H1 (cell line): ENCODE measurements at regions not wholly inside any gene's neighbourhood (a gene's known extent, or its start where the extent isn't known, plus 50 kb on each side); places are given as distances from the start of the nearest gene placed in this dataset.

Experiments used
- ATF3 ChIP-seq: IDR thresholded peaks from 2 replicates; pipeline ENCODE4 v1.6.1; 2011; ENCODE audit warnings: low read depth, mild to moderate bottlenecking, low read length; ENCODE audit not compliant: insufficient read depth
- CEBPB ChIP-seq: IDR thresholded peaks from 2 replicates; pipeline ENCODE4 v1.6.1; 2012; ENCODE audit warnings: low read depth, low read length
- CTCF ChIP-seq, 3 experiments: IDR thresholded peaks; 1 replicate in 2 of 3; 2 replicates in 1 of 3; pipeline versions ENCODE4 v1.5.1 to v1.6.1; 2011; ENCODE audit warnings: low read length in 3 of 3, mild to moderate bottlenecking in 3 of 3, inconsistent platforms in 2 of 3, low read depth in 1 of 3, moderate library complexity in 1 of 3; ENCODE audit not compliant: insufficient read depth in 1 of 3; ENCODE audit errors: control extremely low read depth in 1 of 3
- EP300 ChIP-seq, 2 experiments: IDR thresholded peaks; 1 replicate in 1 of 2; 2 replicates in 1 of 2; pipeline ENCODE4 v1.6.1; 2011 to 2012; ENCODE audit warnings: low read depth in 2 of 2, low read length in 2 of 2, mild to moderate bottlenecking in 2 of 2, borderline replicate concordance in 1 of 2, inconsistent platforms in 1 of 2, moderate library complexity in 1 of 2
- GABPA ChIP-seq: IDR thresholded peaks from 2 replicates; pipeline ENCODE4 v1.6.1; 2011; ENCODE audit warnings: mild to moderate bottlenecking, low read length, moderate library complexity, borderline replicate concordance; ENCODE audit not compliant: insufficient read depth
- HDAC2 ChIP-seq, 2 experiments: fragments of 300-600 bp in 1 of 2; sonication (generic) in 1 of 2; IDR thresholded peaks; 2 replicates each; pipeline ENCODE4 v1.6.1; 2011 to 2012; ENCODE audit warnings: low read depth in 2 of 2, low read length in 2 of 2, mild to moderate bottlenecking in 2 of 2, moderate library complexity in 2 of 2, borderline replicate concordance in 1 of 2, inconsistent platforms in 1 of 2
- KDM5A ChIP-seq: fragments of 200-600 bp; IDR thresholded peaks from 2 replicates; pipeline ENCODE4 v1.7.1; 2012; ENCODE audit warnings: mild to moderate bottlenecking, low read length, inconsistent platforms, mixed read lengths
- MAFK ChIP-seq: IDR thresholded peaks from 2 replicates; pipeline ENCODE4 v1.6.1; 2012; ENCODE audit warnings: low read depth, mild to moderate bottlenecking, improper control_type of control experiment, low read length
- POLR2A ChIP-seq, 2 experiments: IDR thresholded peaks; 1 replicate in 1 of 2; 2 replicates in 1 of 2; pipeline ENCODE4 v1.6.1; 2011; ENCODE audit warnings: low read depth in 2 of 2, low read length in 2 of 2, mild to moderate bottlenecking in 2 of 2; ENCODE audit errors: control extremely low read depth in 1 of 2
- POLR2AphosphoS5 ChIP-seq: IDR thresholded peaks from 2 replicates; pipeline ENCODE4 v1.6.1; 2011; ENCODE audit warnings: low read depth, low read length
- SP2 ChIP-seq: IDR thresholded peaks from 2 replicates; pipeline ENCODE4 v1.6.1; 2012; ENCODE audit warnings: mild to moderate bottlenecking, low read length, inconsistent platforms
- TCF12 ChIP-seq: IDR thresholded peaks from 2 replicates; pipeline ENCODE4 v1.6.1; 2011; ENCODE audit warnings: low read depth, mild to moderate bottlenecking, low read length
- TF ChIP-seq, protein P1 (sequence below): IDR thresholded peaks from 2 replicates; pipeline ENCODE4 v1.6.1; 2012; ENCODE audit warnings: inconsistent platforms

- no peak for TF ChIP-seq HDAC2 (IDR thresholded peaks at IDR 0.05; ENCODE audit: borderline replicate concordance in 1 of 2, low read depth in 2 of 2, low read length in 2 of 2)
- no peak for TF ChIP-seq EP300 (IDR thresholded peaks at IDR 0.05; ENCODE audit: borderline replicate concordance in 1 of 2, low read depth in 2 of 2, low read length in 2 of 2)
- no peak for TF ChIP-seq ATF3
- TF ChIP-seq MAFK, result no peak
- no peak for TF ChIP-seq TCF12
- no peak for TF ChIP-seq CTCF (IDR thresholded peaks at IDR 0.05; ENCODE audit: control extremely low read depth in 1 of 3, insufficient read depth in 1 of 3, low read depth in 1 of 3, low read length in 3 of 3)
- TF ChIP-seq GABPA, result no peak
- TF ChIP-seq POLR2A (IDR thresholded peaks at IDR 0.05; ENCODE audit: control extremely low read depth in 1 of 2, low read depth in 2 of 2, low read length in 2 of 2), result no peak
- no peak for TF ChIP-seq POLR2AphosphoS5
- TF ChIP-seq CEBPB, result no peak
- TF ChIP-seq SP2, result no peak
- TF ChIP-seq KDM5A, result no peak
- TF ChIP-seq, protein P1, sequence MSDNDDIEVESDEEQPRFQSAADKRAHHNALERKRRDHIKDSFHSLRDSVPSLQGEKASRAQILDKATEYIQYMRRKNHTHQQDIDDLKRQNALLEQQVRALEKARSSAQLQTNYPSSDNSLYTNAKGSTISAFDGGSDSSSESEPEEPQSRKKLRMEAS, result no peak
Observed at GRCh38 chr14:34199585-34199984, 248.7 kb upstream of the EGLN3 start.
